Caki2 (cell line): ENCODE measurements at regions not wholly inside any gene's neighbourhood (a gene's known extent, or its start where the extent isn't known, plus 50 kb on each side); places are given as distances from the start of the nearest gene placed in this dataset.

Experiments
- DNase-seq: peaks from one replicate; pipeline ENCODE4 v3.0.0-alpha.2; 2015; ENCODE audit warnings: low read depth
- in situ Hi-C: cut with HindIII; loops from 2 replicates; pipeline ENCODE4 v1.10.0; 2016; ENCODE audit warnings: low sequenced_read_pairs, low pct_unique_long_range_greater_than_20kb, mixed read lengths

GRCh38 chr4:124329134-124329533, 383.4 kb downstream of the ANKRD50 start:
- DNase-seq = no peak
- in situ Hi-C loops = no loop called here

GRCh38 chr4:124330045-124330444, 382.5 kb downstream of the ANKRD50 start:
- DNase-seq = no peak
- in situ Hi-C loops = no loop called here

- in situ Hi-C loops = no loop called here
- no peak for DNase-seq
Observed at GRCh38 chr4:124331781-124332180, 380.8 kb downstream of the ANKRD50 start.

DNA sequence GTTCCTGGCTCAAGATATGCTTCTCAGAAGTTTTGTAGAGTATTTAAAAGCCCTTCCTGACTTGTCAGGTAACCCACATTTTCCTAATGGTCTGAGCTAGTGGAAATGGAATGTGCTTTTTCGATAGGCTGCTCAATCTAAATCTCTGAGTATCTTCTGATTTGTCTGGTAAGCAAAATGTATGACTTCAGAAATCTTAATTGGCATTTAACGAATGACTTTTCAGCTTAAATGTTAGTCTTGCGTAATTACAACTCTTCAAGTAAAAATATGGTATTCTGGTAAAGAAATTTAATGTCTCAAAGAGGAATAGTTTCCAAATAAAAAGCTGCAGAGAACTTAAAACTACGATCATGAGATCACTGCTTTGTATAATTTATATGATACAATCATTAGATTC, 379.1 kb downstream of the ANKRD50 start:
- in situ Hi-C loops = no loop called here

GRCh38 chr4:124334119-124334518, 378.4 kb downstream of the ANKRD50 start:
- in situ Hi-C loops = no loop called here
- peak; percentile 44 for DNase-seq

More for the DNA sequence above, 379.1 kb downstream of the ANKRD50 start:
- DNase-seq = no peak

DNA sequence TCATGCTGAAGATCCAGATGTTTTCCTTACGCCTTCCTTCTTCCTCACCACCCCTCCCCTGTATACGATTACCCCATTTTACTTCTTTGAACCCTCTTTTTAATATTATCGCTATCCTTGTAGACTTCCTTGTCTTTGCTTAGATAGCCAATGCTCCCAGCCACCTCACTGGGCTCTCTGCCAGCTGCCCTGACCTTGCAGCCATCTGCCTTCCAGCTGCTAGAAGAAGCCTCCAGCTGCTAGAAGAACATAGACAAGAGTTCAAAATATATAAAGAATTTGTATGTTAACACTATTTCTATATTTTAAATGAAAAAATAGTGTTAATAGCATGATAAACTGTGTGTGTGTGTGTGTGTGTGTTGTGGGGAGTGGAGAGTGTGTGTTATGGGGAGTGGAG, 374.7 kb downstream of the ANKRD50 start:
- in situ Hi-C loops = no loop called here
- no peak for DNase-seq

- in situ Hi-C loops = no loop called here
Observed at GRCh38 chr4:124343661-124344171, 368.8 kb downstream of the ANKRD50 start.

DNA sequence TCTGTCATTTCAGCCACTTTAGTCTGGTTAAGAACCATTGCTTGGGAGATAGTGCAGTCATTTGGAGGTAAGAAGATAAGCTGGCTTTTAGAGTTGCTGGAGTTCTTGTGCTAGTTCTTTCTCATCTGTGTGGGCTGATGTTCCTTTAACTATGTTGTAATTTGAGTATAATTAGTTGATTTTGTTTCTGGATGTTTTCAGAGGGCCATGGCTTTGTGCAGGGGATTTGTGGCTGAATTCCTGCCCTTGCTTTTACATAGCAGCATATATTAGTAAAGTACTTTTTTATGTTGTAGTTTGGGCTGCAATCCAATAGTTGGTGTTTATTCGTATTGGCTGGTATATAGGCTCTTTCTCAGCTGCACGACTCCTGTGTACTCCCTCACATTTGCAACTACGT, 339.6 kb downstream of the ANKRD50 start:
- no peak for DNase-seq
- in situ Hi-C loops = no loop called here

More at GRCh38 chr4:124343661-124344171, 368.8 kb downstream of the ANKRD50 start:
- DNase-seq = no peak

DNA sequence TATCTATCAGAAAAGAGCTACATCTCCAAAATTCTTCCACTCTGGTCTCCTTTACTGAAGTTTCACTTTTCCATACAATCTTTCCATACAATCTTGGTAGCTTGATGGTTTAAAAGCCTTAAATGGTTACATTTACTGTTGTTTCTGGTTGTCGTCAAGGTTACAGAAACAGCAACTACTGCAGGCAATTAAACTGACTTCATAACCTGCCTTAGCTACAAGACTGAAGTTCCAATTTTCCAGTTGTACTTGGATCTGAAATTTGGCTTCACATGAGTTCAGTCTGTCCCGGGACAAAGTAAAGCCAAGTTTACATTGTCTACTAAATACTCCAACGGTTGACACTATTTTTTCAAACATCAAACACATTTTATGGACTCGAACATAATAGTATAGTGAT, 326.4 kb downstream of the ANKRD50 start:
- no peak for DNase-seq
- in situ Hi-C loops = no loop called here

DNA sequence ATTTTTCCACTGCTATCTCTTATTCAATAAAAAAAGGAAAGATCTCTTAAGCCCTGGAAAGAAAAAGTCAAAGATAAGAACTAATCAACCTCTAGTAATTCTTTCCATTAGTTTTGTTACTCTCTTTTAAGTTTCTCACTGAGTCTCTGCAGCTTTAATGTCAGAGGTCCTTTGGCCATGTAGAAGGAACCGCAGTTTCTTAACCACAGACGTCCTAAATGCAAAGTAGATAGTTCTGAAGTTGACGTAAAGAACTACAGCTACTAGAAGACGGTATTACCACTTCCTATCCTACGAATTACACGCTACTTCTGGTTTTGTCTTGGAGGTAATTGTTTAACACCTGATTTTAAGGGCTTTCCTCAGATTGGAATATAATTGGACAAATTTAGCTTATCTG, 325.9 kb downstream of the ANKRD50 start:
- no peak for DNase-seq
- in situ Hi-C loops = no loop called here

DNA sequence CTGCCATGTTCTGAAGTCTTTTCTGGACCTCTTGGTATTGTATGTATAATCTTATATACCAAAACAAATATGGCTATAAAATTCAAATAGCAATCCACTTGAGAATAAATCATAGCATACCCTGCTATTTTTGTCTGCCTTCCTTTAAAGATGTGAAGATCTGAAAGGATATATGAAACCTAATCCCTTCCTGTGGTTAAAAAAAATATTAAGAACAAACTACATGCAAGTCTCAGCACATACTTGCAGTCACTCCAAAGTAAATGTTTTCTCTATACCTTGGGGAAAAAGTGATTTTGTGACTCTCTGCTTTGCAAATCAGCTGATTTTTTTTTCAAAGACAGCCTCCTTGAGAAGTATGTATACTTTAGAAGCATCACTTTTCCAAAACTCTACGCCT, 322.9 kb downstream of the ANKRD50 start:
- in situ Hi-C loops = no loop called here
- no peak for DNase-seq

DNA sequence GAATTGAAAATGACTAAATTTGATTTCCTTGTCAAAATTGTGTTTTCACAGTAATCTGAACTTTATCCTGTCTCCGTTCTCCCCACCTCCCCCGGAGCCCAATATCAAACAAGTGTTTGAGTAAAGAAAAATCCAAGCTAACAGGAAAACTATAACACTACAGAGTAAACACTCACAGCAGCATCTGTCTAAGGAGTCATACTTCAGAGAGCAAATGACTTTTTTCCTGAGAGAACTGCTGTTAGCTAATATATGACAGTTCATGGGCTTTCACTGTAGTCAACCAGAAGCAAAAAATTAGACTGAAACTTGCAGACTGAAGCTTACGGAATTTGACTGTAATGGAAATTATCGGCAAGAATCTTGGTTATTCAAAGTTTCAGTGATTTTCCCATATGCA, 321.7 kb downstream of the ANKRD50 start:
- in situ Hi-C loops = no loop called here
- DNase-seq = no peak

GRCh38 chr4:124396333-124396732, 316.2 kb downstream of the ANKRD50 start:
- DNase-seq = no peak
- in situ Hi-C loops = no loop called here

GRCh38 chr4:124401606-124402005, 310.9 kb downstream of the ANKRD50 start:
- no peak for DNase-seq
- in situ Hi-C loops = no loop called here

GRCh38 chr4:124409044-124409443, 303.5 kb downstream of the ANKRD50 start:
- DNase-seq = no peak
- in situ Hi-C loops = no loop called here

- in situ Hi-C loops = no loop called here
- DNase-seq = no peak
Observed at GRCh38 chr4:124414276-124415040, 298.1 kb downstream of the ANKRD50 start.

DNA sequence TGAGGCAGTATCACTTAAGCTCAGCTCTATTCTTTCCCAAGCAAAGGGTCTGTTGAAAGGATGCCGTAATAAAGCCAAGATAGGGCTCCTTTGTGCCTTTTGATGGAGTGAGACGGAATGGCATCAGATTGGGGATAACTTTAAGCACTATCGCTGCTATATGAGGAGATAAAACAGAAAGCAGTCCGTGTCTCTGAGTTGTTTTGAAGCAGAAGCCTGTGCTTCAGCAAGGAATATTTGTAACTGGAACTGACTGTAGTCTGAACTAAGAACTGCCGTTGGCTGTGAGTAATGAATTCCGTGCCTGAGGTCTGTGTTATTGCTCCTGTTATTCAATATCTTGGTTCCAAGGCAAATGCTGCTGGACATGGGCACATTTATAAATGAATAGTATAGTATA, 297.4 kb downstream of the ANKRD50 start:
- no peak for DNase-seq
- in situ Hi-C loops = no loop called here

DNA sequence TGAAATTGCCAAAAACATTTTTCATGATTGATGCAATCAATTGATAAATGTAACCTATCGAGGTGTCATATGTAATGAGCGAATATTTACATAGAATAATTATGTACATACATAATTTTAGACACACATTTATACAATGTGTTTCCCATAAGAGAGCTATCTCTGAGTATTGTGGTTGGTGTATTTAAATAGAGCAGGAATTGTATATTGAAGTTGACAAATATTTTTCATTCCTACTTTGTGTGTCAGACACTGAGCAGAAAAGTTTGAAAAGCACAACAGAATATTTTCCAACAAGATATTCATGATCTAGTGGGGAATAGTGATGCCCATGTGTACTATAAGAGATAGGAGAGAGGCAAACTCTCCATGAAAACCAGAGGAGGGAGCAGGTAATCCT, 295.2 kb downstream of the ANKRD50 start:
- DNase-seq = no peak
- in situ Hi-C loops = no loop called here

DNA sequence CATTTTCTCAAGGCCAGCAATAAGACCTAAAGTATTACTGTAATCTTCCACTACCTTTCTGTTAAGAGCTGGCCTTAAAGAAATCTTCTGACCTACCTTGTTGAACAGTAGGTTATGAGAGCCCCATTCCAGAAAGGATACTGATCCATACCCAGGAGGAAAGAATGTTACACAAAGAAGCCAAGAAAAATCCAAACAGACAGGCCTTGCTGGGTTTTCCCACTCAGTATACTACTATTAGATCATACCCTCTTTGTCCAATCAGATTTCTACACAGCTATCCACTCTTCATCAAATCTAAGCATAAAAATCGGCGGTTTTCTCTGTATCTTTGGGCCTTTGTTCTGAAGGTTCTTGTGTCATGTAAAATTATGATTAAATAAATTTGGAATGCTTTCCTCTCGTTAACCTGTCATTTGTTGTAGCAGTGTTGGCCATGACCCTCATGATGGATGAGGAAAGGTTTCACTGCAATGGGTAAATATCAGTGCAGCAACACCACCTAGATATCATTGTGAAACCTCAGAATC, 292.3 kb downstream of the ANKRD50 start:
- DNase-seq = no peak

GRCh38 chr4:124423160-124423559, 289.4 kb downstream of the ANKRD50 start:
- in situ Hi-C loops = no loop called here
- no peak for DNase-seq

More for the DNA sequence above, 292.3 kb downstream of the ANKRD50 start:
- in situ Hi-C loops = no loop called here
